GM12865 (cell line): ENCODE measurements at regions not wholly inside any gene's neighbourhood (a gene's known extent, or its start where the extent isn't known, plus 50 kb on each side); places are given as distances from the start of the nearest gene placed in this dataset.

Experiments used
- DNase-seq: peaks from one replicate; pipeline ENCODE4 v3.0.0; 2010; ENCODE audit warnings: low read depth
- H3K4me3 ChIP-seq: 2 replicates; pipeline ENCODE4 v1.5.1; 2011; ENCODE audit warnings: mild to moderate bottlenecking, low read depth, low read length, control low read depth
- CTCF ChIP-seq: IDR thresholded peaks from 2 replicates; pipeline ENCODE4 v1.5.1; 2011; ENCODE audit warnings: low read length, control low read depth, low read depth, inconsistent platforms; ENCODE audit not compliant: insufficient read depth; ENCODE audit errors: missing control alignments

DNA sequence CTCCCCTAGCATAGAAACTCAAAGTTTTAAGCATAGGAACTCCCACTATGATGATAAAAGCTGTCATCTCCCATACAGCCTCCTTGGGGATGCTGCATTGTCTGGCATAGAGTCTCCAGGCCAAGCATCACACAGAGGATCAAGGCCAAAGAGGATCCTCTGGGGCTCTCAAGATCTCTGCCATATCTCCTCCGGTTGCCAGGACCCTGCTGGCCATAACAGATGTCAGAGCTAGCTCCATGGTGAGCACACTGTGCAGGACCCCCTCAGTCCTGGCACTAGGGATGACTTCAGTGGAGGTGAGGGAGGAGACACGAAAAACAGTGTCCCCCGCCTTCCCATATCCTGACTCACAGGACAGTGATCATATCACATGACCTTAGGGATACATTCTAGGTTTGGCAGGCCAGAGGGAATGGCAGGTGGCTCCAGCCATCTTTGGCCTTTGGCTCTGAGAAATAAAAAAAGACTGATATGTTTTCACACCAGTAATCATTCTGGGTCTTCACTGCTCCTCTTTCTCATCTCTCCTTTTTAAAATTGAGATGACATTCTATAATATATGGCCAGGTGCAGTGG is 235.0 kb downstream of the MYCN start:
- TF ChIP-seq CTCF, result no peak
- DNase-seq, result no peak
- no peak overlapping the region for H3K4me3 ChIP-seq

GRCh38 chr2:16174693-16175045 is 234.3 kb downstream of the MYCN start:
- no peak overlapping the region for H3K4me3 ChIP-seq
- DNase-seq, result no peak
- no peak for TF ChIP-seq CTCF

DNA sequence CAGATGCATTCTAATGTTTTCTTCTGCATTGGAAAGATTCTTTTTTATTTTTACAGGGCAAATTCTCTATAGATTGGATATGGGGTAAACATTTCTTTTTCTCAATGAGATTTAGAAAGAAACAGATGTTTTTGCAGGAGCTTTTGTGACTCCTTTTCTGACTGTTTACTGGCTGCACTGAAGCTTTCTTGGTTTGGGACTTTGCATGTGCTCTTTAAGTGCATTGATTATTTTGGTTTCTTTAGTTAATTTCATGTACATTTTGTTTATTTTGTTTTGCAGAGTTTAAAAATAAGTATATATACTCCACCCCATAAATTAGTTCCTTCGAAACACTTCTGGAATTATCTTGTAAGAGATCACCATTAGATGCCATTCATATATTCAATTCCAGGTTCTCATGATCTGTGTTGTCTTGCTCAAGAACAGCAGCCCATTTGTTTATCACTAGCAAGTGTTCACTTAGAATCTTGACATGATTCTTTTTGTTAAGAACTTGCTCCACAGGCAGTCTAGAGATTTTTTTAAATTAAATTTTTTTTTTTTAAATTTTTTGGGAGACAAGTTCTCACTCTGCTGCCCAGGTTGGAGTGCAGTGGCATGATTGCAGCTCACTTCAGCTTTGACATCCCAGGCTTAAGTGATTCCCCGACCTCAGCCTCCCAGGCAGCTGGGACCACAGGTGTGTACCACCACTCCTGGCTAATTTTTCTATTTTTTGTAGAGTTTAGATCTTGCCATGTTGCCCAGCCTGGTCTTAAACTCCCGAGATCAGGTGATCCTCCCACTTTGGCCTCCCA is 233.7 kb downstream of the MYCN start:
- no peak for DNase-seq
- no peak overlapping the region for H3K4me3 ChIP-seq
- no peak for TF ChIP-seq CTCF

DNA sequence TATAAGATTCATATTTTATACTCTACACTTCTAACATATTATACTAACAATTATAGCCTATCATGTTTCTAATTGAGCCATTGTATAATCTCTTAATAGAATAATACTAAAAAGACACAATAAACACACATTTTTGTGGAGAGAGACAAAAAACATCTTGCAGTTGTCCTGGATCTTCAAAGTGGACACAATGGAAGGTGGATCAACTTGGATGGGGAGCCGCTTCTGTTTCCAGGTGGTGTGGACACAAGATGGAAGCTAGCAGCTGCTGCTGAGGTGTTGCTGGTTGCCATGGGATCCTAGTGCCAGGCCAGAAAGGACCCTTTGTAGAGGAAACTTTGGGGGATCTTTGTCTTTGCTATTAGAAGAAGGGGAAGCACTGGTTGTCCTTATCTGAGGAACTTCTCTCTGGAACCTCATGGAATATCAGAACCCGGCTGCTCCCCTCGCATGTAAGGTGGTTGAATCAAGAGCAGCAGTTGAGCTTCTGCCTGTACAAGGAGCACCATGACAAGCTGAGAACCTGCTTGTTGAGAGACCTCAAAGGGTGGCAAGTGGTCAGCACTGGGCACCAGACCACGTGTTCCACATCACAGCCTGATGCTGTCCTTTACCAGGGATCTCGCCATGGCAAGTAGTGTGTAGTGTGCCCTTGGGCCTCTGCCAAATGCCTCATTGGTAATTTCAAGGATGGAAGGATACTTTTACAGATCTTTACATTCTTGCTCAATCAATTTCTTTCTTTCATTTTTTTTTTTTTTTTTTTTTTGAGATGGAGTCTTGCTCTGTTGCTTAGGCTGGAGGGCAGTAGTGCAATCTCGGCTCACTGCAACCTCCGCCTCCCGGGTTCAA is 232.2 kb downstream of the MYCN start:
- no peak overlapping the region for H3K4me3 ChIP-seq
- no peak for TF ChIP-seq CTCF
- DNase-seq, result no peak

DNA sequence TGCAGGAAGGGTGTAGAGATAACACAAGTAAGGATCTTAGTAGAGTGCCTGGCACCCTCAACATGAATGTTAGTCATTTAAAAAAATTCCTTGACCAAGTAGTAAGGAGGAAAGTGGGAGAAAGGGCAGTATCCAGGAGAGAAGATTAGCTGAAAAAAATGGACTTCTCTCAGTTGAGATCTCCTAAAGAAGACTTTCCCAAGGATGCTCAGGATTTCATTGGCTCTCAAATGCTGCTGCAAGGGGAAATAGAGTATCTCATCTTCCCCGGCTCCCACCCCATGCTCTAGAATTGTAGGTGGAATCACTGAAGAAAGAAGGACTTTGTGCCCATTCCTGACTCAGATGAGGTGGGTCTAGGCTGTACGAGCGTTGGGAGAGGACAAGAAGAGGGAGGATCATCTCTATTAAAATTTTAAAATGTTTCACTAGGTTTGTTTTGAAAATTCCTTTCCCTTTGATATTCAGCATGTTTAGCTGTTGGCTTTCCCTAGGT is 231.1 kb downstream of the MYCN start:
- DNase-seq, result no peak
- no peak overlapping the region for H3K4me3 ChIP-seq
- TF ChIP-seq CTCF, result no peak

GRCh38 chr2:16170675-16171424 is 230.5 kb downstream of the MYCN start:
- no peak for DNase-seq
- no peak for TF ChIP-seq CTCF
- H3K4me3 ChIP-seq, result no peak overlapping the region
